H1 (cell line): ENCODE measurements at regions not wholly inside any gene's neighbourhood (a gene's known extent, or its start where the extent isn't known, plus 50 kb on each side); places are given as distances from the start of the nearest gene placed in this dataset.

ENCODE experiments used
- ATF2 ChIP-seq: IDR thresholded peaks from 2 replicates; pipeline ENCODE4 v1.6.1; 2012; ENCODE audit warnings: low read length, inconsistent platforms
- GABPA ChIP-seq: IDR thresholded peaks from 2 replicates; pipeline ENCODE4 v1.6.1; 2011; ENCODE audit warnings: mild to moderate bottlenecking, low read length, moderate library complexity, borderline replicate concordance; ENCODE audit not compliant: insufficient read depth
- JUND ChIP-seq: IDR thresholded peaks from 2 replicates; pipeline ENCODE4 v1.6.1; 2011; ENCODE audit warnings: mild to moderate bottlenecking, improper control_type of control experiment, low read length
- SP2 ChIP-seq: IDR thresholded peaks from 2 replicates; pipeline ENCODE4 v1.6.1; 2012; ENCODE audit warnings: mild to moderate bottlenecking, low read length, inconsistent platforms
- TBP ChIP-seq: IDR thresholded peaks from 2 replicates; pipeline ENCODE4 v1.6.1; 2011; ENCODE audit warnings: low read depth, low read length, improper control_type of control experiment

GRCh38 chr12:28079539-28079938 is 107.0 kb upstream of the PTHLH start (continued):
- TF ChIP-seq ATF2 = no peak
- no peak for TF ChIP-seq TBP
- TF ChIP-seq GABPA = no peak
- TF ChIP-seq JUND = no peak
- no peak for TF ChIP-seq SP2
